Adrenal gland (tissue), 5 donors: ENCODE measurements at regions not wholly inside any gene's neighbourhood (a gene's known extent, or its start where the extent isn't known, plus 50 kb on each side); places are given as distances from the start of the nearest gene placed in this dataset.

Source experiments
- POLR2A ChIP-seq, 2 donors: fragments of 450-650 bp; IDR thresholded peaks; one replicate each; pipeline ENCODE4 v1.6.1; 2017; ENCODE audit warnings: antibody characterized with exemption in 2 of 2, mild to moderate bottlenecking in 2 of 2, moderate library complexity in 1 of 2
- TF ChIP-seq, protein P1 (sequence below), 6 experiments: fragments of 450-650 bp in 4 of 6; fragments of 200-600 bp in 2 of 6; sonication (generic) in 1 of 6; IDR thresholded peaks; 1 replicate in 5 of 6; 2 replicates in 1 of 6; pipeline versions ENCODE4 v1.5.1 to v1.8.0; 2016 to 2021; ENCODE audit warnings: antibody characterized with exemption in 6 of 6, mild to moderate bottlenecking in 2 of 6, moderate library complexity in 1 of 6
- donor health status: DM: no; HTN: no; CAD: no.

DNA sequence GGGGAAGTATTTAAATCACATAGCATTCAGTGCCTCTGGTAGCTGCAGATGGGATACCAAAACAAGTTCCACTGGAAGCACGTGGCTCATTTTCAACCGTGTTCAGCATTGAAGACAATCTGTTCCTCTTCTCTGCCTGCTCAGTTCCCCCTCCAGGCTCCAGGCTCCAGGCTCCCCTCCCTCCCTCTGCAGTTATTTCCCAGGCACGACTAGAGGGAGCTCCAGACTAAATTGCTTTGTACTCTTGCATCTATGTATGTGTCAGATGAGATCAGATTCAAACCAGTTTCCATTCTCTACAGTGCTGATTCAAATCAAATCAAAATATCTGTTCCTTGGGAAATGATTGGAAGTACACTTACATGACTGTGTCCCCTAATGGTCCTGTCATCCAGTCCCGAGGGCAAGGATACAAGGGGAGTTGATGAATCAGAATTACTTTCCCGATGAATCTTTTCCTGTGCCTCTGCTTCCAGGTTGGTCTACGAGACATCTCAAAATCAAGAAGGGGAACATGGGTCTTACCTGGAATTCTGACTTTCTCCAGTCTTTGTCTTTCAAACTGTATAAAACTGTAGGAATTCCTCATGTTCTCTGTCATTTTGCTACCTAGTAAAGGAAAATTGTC is 600.5 kb downstream of the EDEM1 start:
- TF ChIP-seq, protein P1, sequence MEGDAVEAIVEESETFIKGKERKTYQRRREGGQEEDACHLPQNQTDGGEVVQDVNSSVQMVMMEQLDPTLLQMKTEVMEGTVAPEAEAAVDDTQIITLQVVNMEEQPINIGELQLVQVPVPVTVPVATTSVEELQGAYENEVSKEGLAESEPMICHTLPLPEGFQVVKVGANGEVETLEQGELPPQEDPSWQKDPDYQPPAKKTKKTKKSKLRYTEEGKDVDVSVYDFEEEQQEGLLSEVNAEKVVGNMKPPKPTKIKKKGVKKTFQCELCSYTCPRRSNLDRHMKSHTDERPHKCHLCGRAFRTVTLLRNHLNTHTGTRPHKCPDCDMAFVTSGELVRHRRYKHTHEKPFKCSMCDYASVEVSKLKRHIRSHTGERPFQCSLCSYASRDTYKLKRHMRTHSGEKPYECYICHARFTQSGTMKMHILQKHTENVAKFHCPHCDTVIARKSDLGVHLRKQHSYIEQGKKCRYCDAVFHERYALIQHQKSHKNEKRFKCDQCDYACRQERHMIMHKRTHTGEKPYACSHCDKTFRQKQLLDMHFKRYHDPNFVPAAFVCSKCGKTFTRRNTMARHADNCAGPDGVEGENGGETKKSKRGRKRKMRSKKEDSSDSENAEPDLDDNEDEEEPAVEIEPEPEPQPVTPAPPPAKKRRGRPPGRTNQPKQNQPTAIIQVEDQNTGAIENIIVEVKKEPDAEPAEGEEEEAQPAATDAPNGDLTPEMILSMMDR (IDR thresholded peaks at IDR 0.05), result peak in 3 of 6 experiments; percentile 6 to 13 (median 8)
- TF ChIP-seq POLR2A (IDR thresholded peaks at IDR 0.05), result no peak
